HepG2 (cell line): ENCODE measurements at regions not wholly inside any gene's neighbourhood (a gene's known extent, or its start where the extent isn't known, plus 50 kb on each side); places are given as distances from the start of the nearest gene placed in this dataset.

ENCODE experiments used
- ATF3 ChIP-seq: sonication (generic); formaldehyde crosslinking; IDR thresholded peaks from 2 replicates; pipeline ENCODE4 v1.4.0; 2020; ENCODE audit warnings: missing genetic modification reagents
- DNMT3B ChIP-seq: conservative IDR thresholded peaks from 2 replicates; pipeline ENCODE4 v1.6.1; 2016; ENCODE audit warnings: missing biosample characterization, control low read depth
- FOXM1 ChIP-seq: sonication (generic); formaldehyde crosslinking; IDR thresholded peaks from 2 replicates; pipeline ENCODE4 v1.5.0; 2020; ENCODE audit warnings: missing genetic modification reagents
- GATAD1 ChIP-seq: IDR thresholded peaks from 2 replicates; pipeline ENCODE4 v1.6.1; 2016; ENCODE audit warnings: missing genetic modification reagents, missing compliant biosample characterization
- HNRNPLL ChIP-seq: fragments of 200-400 bp; formaldehyde crosslinking; IDR thresholded peaks from 2 replicates; pipeline ENCODE4 v1.6.1; 2017; ENCODE audit warnings: mild to moderate bottlenecking, low read depth, low read length; ENCODE audit not compliant: poor library complexity, severe bottlenecking
- JUND ChIP-seq: sonication (generic); formaldehyde crosslinking; IDR thresholded peaks from 2 replicates; pipeline ENCODE4 v1.8.0; 2022; ENCODE audit warnings: mild to moderate bottlenecking, missing genetic modification reagents
- MYPOP ChIP-seq: sonication (generic); formaldehyde crosslinking; IDR thresholded peaks from 2 replicates; pipeline ENCODE4 v1.8.1; 2023; ENCODE audit warnings: mild to moderate bottlenecking, moderate library complexity, missing genetic modification reagents
- ONECUT2 ChIP-seq: sonication (generic); formaldehyde crosslinking; IDR thresholded peaks from 2 replicates; pipeline ENCODE4 v1.4.0; 2020; ENCODE audit warnings: missing genetic modification reagents
- PATZ1 ChIP-seq: sonication (generic); formaldehyde crosslinking; IDR thresholded peaks from 2 replicates; pipeline ENCODE4 v1.4.0; 2020; ENCODE audit warnings: missing genetic modification reagents
- SIN3B ChIP-seq: fragments of 150-350 bp; IDR thresholded peaks from 2 replicates; pipeline ENCODE4 v1.6.1; 2014; ENCODE audit warnings: low read length
- SKIL ChIP-seq: sonication (generic); formaldehyde crosslinking; IDR thresholded peaks from 2 replicates; pipeline ENCODE4 v1.8.0; 2022; ENCODE audit warnings: missing genetic modification reagents, mild to moderate bottlenecking, moderate library complexity, borderline replicate concordance
- SUZ12 ChIP-seq: fragments of 150-350 bp; IDR thresholded peaks from 2 replicates; pipeline ENCODE4 v1.6.1; 2014; ENCODE audit warnings: low read depth, low read length
- TBL1XR1 ChIP-seq: fragments of 150-350 bp; IDR thresholded peaks from 2 replicates; pipeline ENCODE4 v1.6.1; 2014; ENCODE audit warnings: borderline replicate concordance, low read length; ENCODE audit not compliant: partially characterized antibody
- ZNF362 ChIP-seq: sonication (generic); formaldehyde crosslinking; IDR thresholded peaks from 2 replicates; pipeline ENCODE4 v1.4.0; 2020; ENCODE audit warnings: missing genetic modification reagents, mild to moderate bottlenecking, borderline replicate concordance
- ZNF619 ChIP-seq: sonication (generic); formaldehyde crosslinking; IDR thresholded peaks from 2 replicates; pipeline ENCODE4 v1.4.0; 2020; ENCODE audit warnings: mild to moderate bottlenecking, missing genetic modification reagents
- ZSCAN5A ChIP-seq: sonication (generic); formaldehyde crosslinking; IDR thresholded peaks from 2 replicates; pipeline ENCODE4 v1.8.0; 2022; ENCODE audit warnings: mild to moderate bottlenecking, missing genetic modification reagents, borderline replicate concordance

- TF ChIP-seq SKIL (CRISPR knock-in tag), result no peak
- no peak for TF ChIP-seq PATZ1 (CRISPR knock-in tag)
- no peak for TF ChIP-seq FOXM1 (CRISPR knock-in tag)
- TF ChIP-seq ONECUT2 (CRISPR knock-in tag), result no peak
- no peak for TF ChIP-seq TBL1XR1
- no peak for TF ChIP-seq DNMT3B (CRISPR knock-in tag)
- TF ChIP-seq GATAD1, result no peak
- no peak for TF ChIP-seq JUND (CRISPR knock-in tag)
- TF ChIP-seq ATF3, result no peak
- TF ChIP-seq MYPOP (CRISPR knock-in tag), result no peak
- TF ChIP-seq SUZ12, result no peak
- no peak for TF ChIP-seq ZSCAN5A (CRISPR knock-in tag)
- no peak for TF ChIP-seq SIN3B
- TF ChIP-seq ZNF362 (CRISPR knock-in tag), result no peak
- no peak for TF ChIP-seq ZNF619 (CRISPR knock-in tag)
- TF ChIP-seq HNRNPLL, result no peak
- TF ChIP-seq, all 625 proteins: peak for 0
Measured at GRCh38 chr3:79902151-79902550, 134.4 kb upstream of the ROBO1 start (continued).
